Endothelial cell of umbilical vein (primary cell): ENCODE measurements at regions not wholly inside any gene's neighbourhood (a gene's known extent, or its start where the extent isn't known, plus 50 kb on each side); places are given as distances from the start of the nearest gene placed in this dataset.

Experiments used
- BruUV-seq: library from RNA; stranded (reverse); fragments of 400-500 nt; replicated peaks from 2 replicates; lab custom pipeline; 2021; lab: Mats Ljungman, UMichigan
- CTCF ChIA-PET: fragments of 300-600, 350-600 bp; sonication (Branson Sonifier 250); formaldehyde crosslinking; loops from one replicate; lab custom pipeline; 2021; ENCODE audit warnings: antibody characterized with exemption, inconsistent platforms; lab: Charles Lee
- POLR2A ChIA-PET: fragments of 300-600, 350-600 bp; sonication (Branson Sonifier 250); formaldehyde crosslinking; loops from one replicate; lab custom pipeline; 2021; ENCODE audit warnings: antibody characterized with exemption, inconsistent platforms; lab: Charles Lee
- DNase-seq: peaks from one replicate; pipeline ENCODE4 v3.0.0-alpha.2; 2011; ENCODE audit warnings: low read depth, low spot score
- FAIRE-seq: peaks from 2 replicates; lab custom pipeline; 2011; peaks lifted over from hg19 to GRCh38; lab: Jason Lieb, UNC
- H2AFZ ChIP-seq: 2 replicates; pipeline ENCODE4 v1.6.0; 2012; ENCODE audit warnings: low read depth, low read length, control low read depth, inconsistent platforms
- H3K27ac ChIP-seq: 2 replicates; pipeline ENCODE4 v1.5.1; 2011; ENCODE audit warnings: low read depth, mild to moderate bottlenecking, control low read depth, low read length, moderate library complexity; ENCODE audit not compliant: insufficient read depth
- H3K27me3 ChIP-seq, 2 experiments: 2 replicates each; pipeline versions ENCODE4 v1.6.0 to v1.6.1; 2011; ENCODE audit warnings: low read length in 2 of 2, mixed read lengths in 1 of 2; ENCODE audit not compliant: control insufficient read depth in 2 of 2, insufficient read depth in 2 of 2
- H3K36me3 ChIP-seq, 2 experiments: 2 replicates in 1 of 2; 3 replicates in 1 of 2; pipeline ENCODE4 v1.5.1; 2011; ENCODE audit warnings: low read length in 2 of 2, mild to moderate bottlenecking in 1 of 2, moderate library complexity in 1 of 2; ENCODE audit not compliant: control insufficient read depth in 2 of 2, insufficient read depth in 2 of 2; ENCODE audit errors: extremely low read depth in 1 of 2
- H3K4me1 ChIP-seq: 3 replicates; pipeline ENCODE4 v1.5.1; 2011; ENCODE audit warnings: mild to moderate bottlenecking, low read length; ENCODE audit not compliant: control insufficient read depth, insufficient read depth; ENCODE audit errors: extremely low read depth
- H3K4me2 ChIP-seq: 2 replicates; pipeline ENCODE4 v1.6.1; 2011; ENCODE audit warnings: low read length, control low read depth, mixed read lengths; ENCODE audit not compliant: insufficient read depth
- H3K4me3 ChIP-seq, 3 experiments: fragments of 200-600 bp in 1 of 3; sonication (generic), shearing (Covaris generic) in 1 of 3; replicated peaks in 1 of 3; 2 replicates each; pipeline ENCODE4 v1.5.1; 2011 to 2016; ENCODE audit warnings: control low read depth in 3 of 3, low read length in 3 of 3, mild to moderate bottlenecking in 2 of 3, inconsistent platforms in 1 of 3, low read depth in 1 of 3, moderate library complexity in 1 of 3; ENCODE audit not compliant: insufficient read depth in 1 of 3
- H3K79me2 ChIP-seq: 2 replicates; pipeline ENCODE4 v1.6.0; 2012; ENCODE audit warnings: low read length, inconsistent platforms; ENCODE audit not compliant: control insufficient read depth, insufficient read depth
- H3K9ac ChIP-seq: replicated peaks from 2 replicates; pipeline ENCODE3; 2011; ENCODE audit warnings: low read length, control low read depth; ENCODE audit not compliant: insufficient read depth; ENCODE audit errors: extremely low read depth
- H3K9me1 ChIP-seq: replicated peaks from 3 replicates; pipeline ENCODE4 v1.6.0; 2011; ENCODE audit warnings: mild to moderate bottlenecking, low read length; ENCODE audit not compliant: control insufficient read depth, insufficient read depth; ENCODE audit errors: extremely low read depth
- H3K9me3 ChIP-seq: replicated peaks from 2 replicates; pipeline ENCODE4 v1.5.1; 2012; ENCODE audit warnings: low read length, inconsistent platforms; ENCODE audit not compliant: control insufficient read depth, insufficient read depth
- H4K20me1 ChIP-seq: replicated peaks from 2 replicates; pipeline ENCODE3; 2011; ENCODE audit warnings: mild to moderate bottlenecking, low read length; ENCODE audit not compliant: control insufficient read depth, insufficient read depth; ENCODE audit errors: extremely low read depth
- CTCF ChIP-seq, 2 donors: IDR thresholded peaks; 1 replicate in 1 of 2; 2 replicates in 1 of 2; pipeline ENCODE4 v1.5.1; 2011; ENCODE audit warnings: low read length in 2 of 2, mild to moderate bottlenecking in 2 of 2, moderate library complexity in 2 of 2, control low read depth in 1 of 2, inconsistent platforms in 1 of 2, low read depth in 1 of 2; ENCODE audit not compliant: insufficient read depth in 1 of 2; ENCODE audit errors: extremely low read depth in 1 of 2
- EZH2 ChIP-seq: IDR thresholded peaks from 2 replicates; pipeline ENCODE4 v1.6.1; 2012; ENCODE audit warnings: borderline replicate concordance, low read depth, mild to moderate bottlenecking, moderate library complexity, low read length, inconsistent platforms; ENCODE audit not compliant: severe bottlenecking
- FOS ChIP-seq: IDR thresholded peaks from 2 replicates; pipeline ENCODE4 v1.6.1; 2011; ENCODE audit warnings: mild to moderate bottlenecking, low read length, moderate library complexity, borderline replicate concordance; ENCODE audit not compliant: insufficient read depth
- GATA2 ChIP-seq: IDR thresholded peaks from 2 replicates; pipeline ENCODE4 v1.7.0; 2011; ENCODE audit warnings: low read depth, mild to moderate bottlenecking, moderate library complexity, mixed read lengths, low read length; ENCODE audit not compliant: insufficient read length, insufficient read depth
- JUN ChIP-seq: IDR thresholded peaks from 2 replicates; pipeline ENCODE4 v1.6.1; 2011; ENCODE audit warnings: borderline replicate concordance, low read depth; ENCODE audit not compliant: insufficient read length, insufficient read depth
- MAX ChIP-seq: IDR thresholded peaks from 2 replicates; pipeline ENCODE4 v1.6.1; 2011; ENCODE audit not compliant: insufficient read depth, insufficient read length
- MYC ChIP-seq: IDR thresholded peaks from one replicate; pipeline ENCODE4 v1.6.1; 2011; ENCODE audit warnings: mild to moderate bottlenecking, low read depth, low read length
- POLR2A ChIP-seq: IDR thresholded peaks from 2 replicates; pipeline ENCODE4 v1.6.1; 2012; ENCODE audit warnings: low read depth, mild to moderate bottlenecking, control low read depth, low read length
- POLR2AphosphoS5 ChIP-seq: IDR thresholded peaks from 2 replicates; pipeline ENCODE4 v1.6.1; 2012; ENCODE audit warnings: low read depth, mild to moderate bottlenecking, control low read depth, low read length, moderate library complexity; ENCODE audit not compliant: insufficient read depth
- dilution Hi-C: fragments of 300-500 bp; cut with MboI; formaldehyde crosslinking; loops from one replicate; pipeline ENCODE4 v1.15.0; 2019; ENCODE audit warnings: low sequenced_read_pairs; ENCODE audit not compliant: extremely low pct_ligation_motif_present
- intact Hi-C: fragments of 100-400 bp; cut with micrococcal nuclease; formaldehyde crosslinking; loops from one replicate; pipeline ENCODE4 v1.10.0; 2022

GRCh38 chr4:167492007-167492406 lies 257.7 kb upstream of the SPOCK3 start:
- intact Hi-C loops, result no loop called here
- Histone ChIP-seq H3K9me3 (no peaks in the 10 kb centered on the region), H3K27me3 (no peaks in the 10 kb centered on the region), H3K4me1 (no peaks in the 10 kb centered on the region), H3K36me3 (no peaks in the 10 kb centered on the region), H3K4me3 (no peak overlapping the region), H3K79me2 (no peaks in the 10 kb centered on the region), H2AFZ (no peak overlapping the region), H3K27ac (no peak overlapping the region), H3K4me2 (no peak overlapping the region), H4K20me1 (no peaks in the 10 kb centered on the region), H3K9me1 (no peaks in the 10 kb centered on the region), H3K9ac (no peak overlapping the region)
- ChIA-PET CTCF (interaction anchor here (1.2 kb wide), 1 partner anchor 19 kb away, joined by 3 read pairs; no protein-coding TSS in a partner anchor), POLR2A (no interaction called here)
- FAIRE-seq (no peak), DNase-seq (no peak)
- no TSS peak for BruUV-seq
- TF ChIP-seq POLR2AphosphoS5, result no peak
- TF ChIP-seq FOS, result no peak
- no peak for TF ChIP-seq EZH2
- no peak for TF ChIP-seq JUN
- no peak for TF ChIP-seq GATA2
- TF ChIP-seq POLR2A, result no peak
- no peak for TF ChIP-seq MAX
- dilution Hi-C loops, result no loop called here

- POLR2A ChIA-PET, result no interaction called here
- Histone ChIP-seq H3K9ac (no peak overlapping the region), H3K9me3 (no peaks in the 10 kb centered on the region), H3K4me2 (no peak overlapping the region), H3K36me3 (no peaks in the 10 kb centered on the region), H3K4me3 (no peak overlapping the region), H3K27me3 (no peaks in the 10 kb centered on the region), H2AFZ (no peak overlapping the region), H4K20me1 (no peaks in the 10 kb centered on the region), H3K27ac (no peak overlapping the region), H3K9me1 (no peaks in the 10 kb centered on the region), H3K4me1 (no peaks in the 10 kb centered on the region), H3K79me2 (no peaks in the 10 kb centered on the region)
- FAIRE-seq (no peak), DNase-seq (no peak)
- TF ChIP-seq FOS (no peak), MYC (no peak), EZH2 (no peak), CTCF (IDR thresholded peaks at IDR 0.05; ENCODE audit: extremely low read depth in 1 of 2, insufficient read depth in 1 of 2, low read depth in 1 of 2, low read length in 2 of 2) (no peak), MAX (no peak)
- intact Hi-C loops, result no loop called here
- BruUV-seq, result no TSS peak
- dilution Hi-C loops, result no loop called here
- CTCF ChIA-PET, result no interaction called here
Measured at GRCh38 chr4:167509551-167509950, 275.3 kb upstream of the SPOCK3 start.
